Retinal pigment epithelial cell (primary cell): ENCODE measurements at regions not wholly inside any gene's neighbourhood (a gene's known extent, or its start where the extent isn't known, plus 50 kb on each side); places are given as distances from the start of the nearest gene placed in this dataset.

ENCODE experiments used
- DNase-seq: peaks from one replicate; pipeline ENCODE4 v3.0.0-alpha.2; 2010; ENCODE audit warnings: low read depth
- H3K4me3 ChIP-seq: 2 replicates; pipeline ENCODE4 v1.5.1; 2011; ENCODE audit warnings: mild to moderate bottlenecking, low read length, control low read depth, moderate library complexity
- TF ChIP-seq, protein P1 (sequence below): conservative IDR thresholded peaks from 2 replicates; pipeline ENCODE4 v1.5.1; 2011; ENCODE audit warnings: low read depth, low read length, control low read depth, inconsistent platforms

DNA sequence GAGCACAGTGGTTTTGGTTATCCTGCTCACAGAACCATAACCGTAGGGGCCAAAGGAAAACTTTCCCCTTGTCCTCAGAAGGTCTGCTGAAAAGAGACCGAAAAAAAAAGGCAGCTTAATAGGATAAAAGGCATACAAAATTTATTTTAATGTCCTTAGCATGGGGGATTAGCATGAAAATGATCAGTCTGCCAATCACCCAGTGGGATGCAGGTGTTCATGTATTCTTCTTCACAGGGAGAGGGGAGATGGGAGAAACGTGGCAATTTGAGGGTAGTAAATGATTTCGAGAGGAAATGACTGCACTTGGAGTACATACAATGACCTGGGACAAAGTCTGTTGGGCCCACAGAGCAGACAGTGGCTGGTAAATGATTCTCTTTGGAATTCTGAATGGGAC, 194.0 kb downstream of the AJAP1 start:
- H3K4me3 ChIP-seq, result no peak overlapping the region
- DNase-seq, result no peak
- TF ChIP-seq, protein P1, sequence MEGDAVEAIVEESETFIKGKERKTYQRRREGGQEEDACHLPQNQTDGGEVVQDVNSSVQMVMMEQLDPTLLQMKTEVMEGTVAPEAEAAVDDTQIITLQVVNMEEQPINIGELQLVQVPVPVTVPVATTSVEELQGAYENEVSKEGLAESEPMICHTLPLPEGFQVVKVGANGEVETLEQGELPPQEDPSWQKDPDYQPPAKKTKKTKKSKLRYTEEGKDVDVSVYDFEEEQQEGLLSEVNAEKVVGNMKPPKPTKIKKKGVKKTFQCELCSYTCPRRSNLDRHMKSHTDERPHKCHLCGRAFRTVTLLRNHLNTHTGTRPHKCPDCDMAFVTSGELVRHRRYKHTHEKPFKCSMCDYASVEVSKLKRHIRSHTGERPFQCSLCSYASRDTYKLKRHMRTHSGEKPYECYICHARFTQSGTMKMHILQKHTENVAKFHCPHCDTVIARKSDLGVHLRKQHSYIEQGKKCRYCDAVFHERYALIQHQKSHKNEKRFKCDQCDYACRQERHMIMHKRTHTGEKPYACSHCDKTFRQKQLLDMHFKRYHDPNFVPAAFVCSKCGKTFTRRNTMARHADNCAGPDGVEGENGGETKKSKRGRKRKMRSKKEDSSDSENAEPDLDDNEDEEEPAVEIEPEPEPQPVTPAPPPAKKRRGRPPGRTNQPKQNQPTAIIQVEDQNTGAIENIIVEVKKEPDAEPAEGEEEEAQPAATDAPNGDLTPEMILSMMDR, result no peak

DNA sequence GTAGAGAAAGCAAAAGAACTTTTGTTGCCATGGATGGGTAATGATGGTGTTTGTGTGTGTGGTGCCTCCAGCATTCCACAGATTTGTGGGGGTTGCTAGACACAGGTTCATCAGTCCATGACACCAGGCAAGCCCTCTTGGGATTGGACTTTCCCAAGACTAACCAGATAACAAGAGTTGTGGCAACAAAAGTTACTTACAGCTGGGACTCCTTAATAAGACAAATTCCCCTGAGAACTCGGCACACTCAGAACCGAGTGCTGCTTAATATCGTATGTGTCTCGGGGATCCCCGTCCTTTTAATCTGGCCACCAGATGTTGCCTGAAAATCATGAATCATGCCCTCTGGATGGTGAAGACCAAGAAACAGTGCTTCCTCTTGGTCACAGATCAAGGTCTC, 193.3 kb downstream of the AJAP1 start:
- no peak overlapping the region for H3K4me3 ChIP-seq
- no peak for DNase-seq
- TF ChIP-seq, protein P1, result no peak
